A673 (cell line): ENCODE measurements at regions not wholly inside any gene's neighbourhood (a gene's known extent, or its start where the extent isn't known, plus 50 kb on each side); places are given as distances from the start of the nearest gene placed in this dataset.

Source experiments
- BruUV-seq: library from RNA; stranded (reverse); fragments of 400-500 nt; replicated peaks from 2 replicates; lab custom pipeline; 2021; lab: Mats Ljungman, UMichigan
- CTCF ChIA-PET: fragments of 300-600 bp; sonication (Branson Sonifier 250); formaldehyde crosslinking; loops from one replicate; lab custom pipeline; 2022; ENCODE audit warnings: antibody characterized with exemption; lab: Charles Lee
- POLR2A ChIA-PET: fragments of 300-600 bp; sonication (Branson Sonifier 250); formaldehyde crosslinking; loops from one replicate; lab custom pipeline; 2022; ENCODE audit warnings: antibody characterized with exemption; ENCODE audit not compliant: low non-redundant PET; lab: Charles Lee
- DNase-seq: peaks from one replicate; pipeline ENCODE4 v3.0.0-alpha.2; 2015; ENCODE audit warnings: low spot score
- H3K27ac ChIP-seq: fragments of 200-600 bp; sonication (generic); 2 replicates; pipeline ENCODE4 v1.5.1; 2016; ENCODE audit warnings: mixed run types, low read depth, mild to moderate bottlenecking, mixed read lengths, antibody characterized with exemption, low read length; ENCODE audit not compliant: poor library complexity, severe bottlenecking
- H3K27me3 ChIP-seq: fragments of 200-600 bp; sonication (generic); replicated peaks from 2 replicates; pipeline ENCODE4 v1.6.1; 2017; ENCODE audit warnings: mixed run types, low read depth, mild to moderate bottlenecking, mixed read lengths, antibody characterized with exemption, low read length; ENCODE audit not compliant: insufficient read depth, poor library complexity
- H3K36me3 ChIP-seq: fragments of 200-600 bp; sonication (generic); 2 replicates; pipeline ENCODE4 v1.6.1; 2016; ENCODE audit warnings: mixed run types, mild to moderate bottlenecking, mixed read lengths, antibody characterized with exemption, low read length; ENCODE audit not compliant: insufficient read depth, poor library complexity, severe bottlenecking
- H3K4me1 ChIP-seq: fragments of 200-600 bp; sonication (generic); 2 replicates; pipeline ENCODE4 v1.6.1; 2017; ENCODE audit warnings: mixed run types, mild to moderate bottlenecking, mixed read lengths, antibody characterized with exemption, low read length; ENCODE audit not compliant: insufficient read depth, poor library complexity, severe bottlenecking
- H3K4me3 ChIP-seq: fragments of 200-600 bp; sonication (generic); 2 replicates; pipeline ENCODE4 v1.5.1; 2016; ENCODE audit warnings: low read depth, mixed run types, mild to moderate bottlenecking, mixed read lengths, low read length; ENCODE audit not compliant: poor library complexity, severe bottlenecking
- H3K9me3 ChIP-seq: fragments of 200-600 bp; sonication (generic); 2 replicates; pipeline ENCODE4 v1.6.1; 2016; ENCODE audit warnings: mixed run types, low read depth, mild to moderate bottlenecking, mixed read lengths, antibody characterized with exemption, low read length; ENCODE audit not compliant: poor library complexity, severe bottlenecking
- CTCF ChIP-seq: fragments of 300-800, 200-600 bp; sonication (generic); conservative IDR thresholded peaks from 2 replicates; pipeline ENCODE4 v1.5.1; 2017; ENCODE audit warnings: low read depth, mild to moderate bottlenecking, antibody characterized with exemption, low read length, moderate library complexity, mixed read lengths
- EZH2 ChIP-seq: fragments of 200-600 bp; sonication (generic); IDR thresholded peaks from 2 replicates; pipeline ENCODE4 v1.6.1; 2017; ENCODE audit warnings: borderline replicate concordance, low read depth, mild to moderate bottlenecking, mixed read lengths, antibody characterized with exemption, low read length; ENCODE audit not compliant: poor library complexity, severe bottlenecking
- intact Hi-C: fragments of 100-400 bp; cut with micrococcal nuclease; formaldehyde crosslinking; loops from one replicate; pipeline ENCODE4 v1.10.0; 2022; ENCODE audit not compliant: unreplicated experiment

GRCh38 chr4:24241511-24241910, 342.8 kb downstream of the DHX15 start:
- intact Hi-C loops, result no loop called here
- CTCF ChIA-PET, result no interaction called here
- no peak for DNase-seq

GRCh38 chr4:24240655-24241054, 343.7 kb downstream of the DHX15 start:
- Histone ChIP-seq H3K9me3 (no peaks in the 10 kb centered on the region), H3K36me3 (no peaks in the 10 kb centered on the region), H3K27ac (no peak overlapping the region), H3K27me3 (no peaks in the 10 kb centered on the region), H3K4me3 (no peak overlapping the region), H3K4me1 (no peaks in the 10 kb centered on the region)
- intact Hi-C loops, result no loop called here
- no TSS peak for BruUV-seq
- CTCF ChIA-PET, result no interaction called here
- POLR2A ChIA-PET, result no interaction called here
- no peak for DNase-seq
- TF ChIP-seq EZH2, result no peak

More at GRCh38 chr4:24241511-24241910, 342.8 kb downstream of the DHX15 start:
- Histone ChIP-seq H3K27me3 (no peaks in the 10 kb centered on the region), H3K9me3 (no peaks in the 10 kb centered on the region), H3K36me3 (no peaks in the 10 kb centered on the region), H3K4me3 (no peak overlapping the region), H3K4me1 (no peaks in the 10 kb centered on the region), H3K27ac (no peak overlapping the region)
- TF ChIP-seq EZH2 (no peak), CTCF (no peak)
- BruUV-seq, result no TSS peak
- POLR2A ChIA-PET, result no interaction called here

- intact Hi-C loops, result no loop called here
- Histone ChIP-seq H3K9me3 (no peaks in the 10 kb centered on the region), H3K36me3 (no peaks in the 10 kb centered on the region), H3K4me3 (no peak overlapping the region), H3K27me3 (no peaks in the 10 kb centered on the region), H3K4me1 (no peaks in the 10 kb centered on the region), H3K27ac (no peak overlapping the region)
- CTCF ChIA-PET, result no interaction called here
- no peak for DNase-seq
- TF ChIP-seq CTCF (no peak), EZH2 (no peak)
- BruUV-seq, result no TSS peak
- POLR2A ChIA-PET, result no interaction called here
These were observed 346.6 kb downstream of the DHX15 start for GRCh38 chr4:24237709-24238108.

- H3K9me3 ChIP-seq, result no peaks in the 10 kb centered on the region
- no peak for DNase-seq
- no peaks in the 10 kb centered on the region for H3K36me3 ChIP-seq
- no peaks in the 10 kb centered on the region for H3K4me1 ChIP-seq
- TF ChIP-seq EZH2, result no peak
- TF ChIP-seq CTCF, result no peak
- intact Hi-C loops, result no loop called here
- ChIA-PET POLR2A (no interaction called here), CTCF (no interaction called here)
- peaks cover 7% of the 10 kb centered on the region for H3K27me3 ChIP-seq
- no peak overlapping the region for H3K27ac ChIP-seq
- BruUV-seq, result no TSS peak
- H3K4me3 ChIP-seq, result no peak overlapping the region
These were observed 346.7 kb upstream of the PPARGC1A start for GRCh38 chr4:24236532-24236931.
